HG03196 (cell line): ENCODE measurements at regions not wholly inside any gene's neighbourhood (a gene's known extent, or its start where the extent isn't known, plus 50 kb on each side); places are given as distances from the start of the nearest gene placed in this dataset.
"Not testable (repeated sequence)": the region's sequence is repeated elsewhere in the genome, so short reads cannot be mapped to it uniquely, and the experiment has no call there.

Experiments used
- ATAC-seq: cut with Tn5 transposase; IDR thresholded peaks from one replicate; pipeline ENCODE4 v1.9.1; 2021; ENCODE audit not compliant: unreplicated experiment

GRCh38 chr4:45280121-45280520 lies 553.8 kb upstream of the GNPDA2 start:
- no peak for ATAC-seq

- ATAC-seq = no peak
Measured at GRCh38 chr4:45275862-45276261, 549.5 kb upstream of the GNPDA2 start.

GRCh38 chr4:45248106-45248505 lies 521.8 kb upstream of the GNPDA2 start:
- ATAC-seq = not testable (repeated sequence)

- ATAC-seq = no peak
Measured at GRCh38 chr4:45241976-45242375, 515.6 kb upstream of the GNPDA2 start.

GRCh38 chr4:45229206-45229605 lies 502.9 kb upstream of the GNPDA2 start:
- ATAC-seq = no peak

GRCh38 chr4:45215976-45216542 lies 489.7 kb upstream of the GNPDA2 start:
- ATAC-seq = no peak

GRCh38 chr4:45208476-45208875 lies 482.1 kb upstream of the GNPDA2 start:
- ATAC-seq = not testable (repeated sequence)

GRCh38 chr4:45207864-45208331 lies 481.5 kb upstream of the GNPDA2 start:
- not testable (repeated sequence) for ATAC-seq

GRCh38 chr4:45207241-45207863 lies 481.0 kb upstream of the GNPDA2 start:
- ATAC-seq = not testable (repeated sequence)

GRCh38 chr4:45199736-45200135 lies 473.4 kb upstream of the GNPDA2 start:
- no peak for ATAC-seq

GRCh38 chr4:45188501-45188900 lies 462.1 kb upstream of the GNPDA2 start:
- no peak for ATAC-seq

- no peak for ATAC-seq
Measured at GRCh38 chr4:45186249-45186648, 459.9 kb upstream of the GNPDA2 start.

GRCh38 chr4:45183905-45184304 lies 457.5 kb upstream of the GNPDA2 start:
- no peak for ATAC-seq

GRCh38 chr4:45172636-45173035 lies 446.3 kb upstream of the GNPDA2 start:
- no peak for ATAC-seq

GRCh38 chr4:45160951-45161350 lies 434.6 kb upstream of the GNPDA2 start:
- ATAC-seq = no peak

- no peak for ATAC-seq
Measured at GRCh38 chr4:45155081-45155777, 428.9 kb upstream of the GNPDA2 start.

GRCh38 chr4:45147866-45148265 lies 421.5 kb upstream of the GNPDA2 start:
- ATAC-seq = no peak

- no peak for ATAC-seq
Measured at GRCh38 chr4:45131020-45131419, 404.7 kb upstream of the GNPDA2 start.

- ATAC-seq = no peak
Measured at GRCh38 chr4:45122406-45122805, 396.1 kb upstream of the GNPDA2 start.

- ATAC-seq = no peak
Measured at GRCh38 chr4:45121426-45121975, 395.1 kb upstream of the GNPDA2 start.

GRCh38 chr4:45120163-45120562 lies 393.8 kb upstream of the GNPDA2 start:
- peak; percentile 61 for ATAC-seq

GRCh38 chr4:45119376-45119775 lies 393.0 kb upstream of the GNPDA2 start:
- no peak for ATAC-seq
